ENCODE measurements at regions not wholly inside any gene's neighbourhood (a gene's known extent, or its start where the extent isn't known, plus 50 kb on each side); places are given as distances from the start of the nearest gene placed in this dataset.

GRCh38 chr4:19842471-19842870, 409.2 kb upstream of the SLIT2 start:
- no peak overlapping the region for H3K27ac ChIP-seq
- no peak for TF ChIP-seq CTCF (IDR thresholded peaks at IDR 0.05)
- H3K4me1 ChIP-seq: no peaks in the 10 kb centered on the region
- H3K27me3 ChIP-seq: no peaks in the 10 kb centered on the region
- H3K36me3 ChIP-seq: no peaks in the 10 kb centered on the region
- no peaks in the 10 kb centered on the region for H3K9me3 ChIP-seq
- DNase-seq (ENCODE audit: low spot score in 2 of 2): no peak
- intact Hi-C loops (cut with DNase I): no loop called here
- no peak overlapping the region for H3K4me3 ChIP-seq

GRCh38 chr4:19838858-19839257, 412.8 kb upstream of the SLIT2 start:
- Histone ChIP-seq H3K9me3 (no peaks in the 10 kb centered on the region), H3K27ac (no peak overlapping the region), H3K4me3 (no peak overlapping the region), H3K4me1 (no peaks in the 10 kb centered on the region), H3K27me3 (no peaks in the 10 kb centered on the region), H3K36me3 (no peaks in the 10 kb centered on the region)
- intact Hi-C loops (cut with DNase I): no loop called here
- DNase-seq (ENCODE audit: low spot score in 2 of 2): no peak
- no peak for TF ChIP-seq CTCF (IDR thresholded peaks at IDR 0.05)

GRCh38 chr4:19835429-19835828, 416.3 kb upstream of the SLIT2 start:
- intact Hi-C loops (cut with DNase I): no loop called here
- Histone ChIP-seq H3K4me3 (no peak overlapping the region), H3K27me3 (no peaks in the 10 kb centered on the region), H3K4me1 (no peaks in the 10 kb centered on the region), H3K27ac (no peak overlapping the region), H3K36me3 (no peaks in the 10 kb centered on the region), H3K9me3 (no peaks in the 10 kb centered on the region)
- DNase-seq (ENCODE audit: low spot score in 2 of 2): no peak
- no peak for TF ChIP-seq CTCF (IDR thresholded peaks at IDR 0.05)

GRCh38 chr4:19832411-19832810, 419.3 kb upstream of the SLIT2 start:
- no peak overlapping the region for H3K27ac ChIP-seq
- DNase-seq (ENCODE audit: low spot score in 2 of 2): no peak
- no peak for TF ChIP-seq CTCF (IDR thresholded peaks at IDR 0.05)
- H3K27me3 ChIP-seq: no peaks in the 10 kb centered on the region
- H3K36me3 ChIP-seq: no peaks in the 10 kb centered on the region
- intact Hi-C loops (cut with DNase I): no loop called here
- no peaks in the 10 kb centered on the region for H3K4me1 ChIP-seq
- H3K9me3 ChIP-seq: no peaks in the 10 kb centered on the region
- H3K4me3 ChIP-seq: no peak overlapping the region

GRCh38 chr4:19831644-19832285, 419.9 kb upstream of the SLIT2 start:
- TF ChIP-seq CTCF (IDR thresholded peaks at IDR 0.05): no peak
- Histone ChIP-seq H3K4me3 (no peak overlapping the region), H3K4me1 (no peaks in the 10 kb centered on the region), H3K36me3 (no peaks in the 10 kb centered on the region), H3K27ac (no peak overlapping the region), H3K9me3 (no peaks in the 10 kb centered on the region), H3K27me3 (no peaks in the 10 kb centered on the region)
- DNase-seq (ENCODE audit: low spot score in 2 of 2): no peak
- intact Hi-C loops (cut with DNase I): no loop called here

- H3K27me3 ChIP-seq: no peaks in the 10 kb centered on the region
- intact Hi-C loops (cut with DNase I): no loop called here
- H3K27ac ChIP-seq: no peak overlapping the region
- H3K4me3 ChIP-seq: no peak overlapping the region
- DNase-seq (ENCODE audit: low spot score in 2 of 2): no peak
- H3K4me1 ChIP-seq: no peaks in the 10 kb centered on the region
- H3K9me3 ChIP-seq: no peaks in the 10 kb centered on the region
- TF ChIP-seq CTCF (IDR thresholded peaks at IDR 0.05): no peak
- H3K36me3 ChIP-seq: no peaks in the 10 kb centered on the region
These were observed 422.6 kb upstream of the SLIT2 start for GRCh38 chr4:19829101-19829500.

Data from ascending aorta (tissue), 2 donors.